NCI-H774 (cell line): ENCODE measurements at regions not wholly inside any gene's neighbourhood (a gene's known extent, or its start where the extent isn't known, plus 50 kb on each side); places are given as distances from the start of the nearest gene placed in this dataset.
"Not testable (repeated sequence)": the region's sequence is repeated elsewhere in the genome, so short reads cannot be mapped to it uniquely, and the experiment has no call there.

Experiments used
- DNase-seq: peaks from one replicate; lab custom pipeline; 2025; lab: John Stamatoyannopoulos, UW

- DNase-seq = no peak
Observed at GRCh38 chr18:67135981-67136380, 380.5 kb downstream of the DSEL start.

GRCh38 chr18:67134911-67135310 is 381.6 kb downstream of the DSEL start:
- DNase-seq = no peak

GRCh38 chr18:67133669-67134068 is 382.9 kb downstream of the DSEL start:
- peak; percentile 98 for DNase-seq

GRCh38 chr18:67132919-67133318 is 383.6 kb downstream of the DSEL start:
- peak; percentile 85 for DNase-seq

GRCh38 chr18:67131498-67131897 is 385.0 kb downstream of the DSEL start:
- no peak for DNase-seq

- DNase-seq = not testable (repeated sequence)
Observed at GRCh38 chr18:67126751-67127150, 389.8 kb downstream of the DSEL start.

GRCh38 chr18:67123901-67124300 is 392.6 kb downstream of the DSEL start:
- DNase-seq = no peak

GRCh38 chr18:67117804-67118203 is 398.7 kb downstream of the DSEL start:
- DNase-seq = no peak

- DNase-seq = no peak
Observed at GRCh38 chr18:67109535-67109934, 407.0 kb downstream of the DSEL start.

- DNase-seq = no peak
Observed at GRCh38 chr18:67108894-67109293, 407.6 kb downstream of the DSEL start.

GRCh38 chr18:67104700-67105284 is 411.7 kb downstream of the DSEL start:
- DNase-seq = no peak

- DNase-seq = no peak
Observed at GRCh38 chr18:67094123-67094522, 422.4 kb downstream of the DSEL start.

- DNase-seq = no peak
Observed at GRCh38 chr18:67092141-67092540, 424.4 kb downstream of the DSEL start.

- DNase-seq = no peak
Observed at GRCh38 chr18:67081482-67082211, 434.9 kb downstream of the DSEL start.

GRCh38 chr18:67080601-67081000 is 435.9 kb downstream of the DSEL start:
- no peak for DNase-seq

GRCh38 chr18:67074309-67074708 is 442.2 kb downstream of the DSEL start:
- no peak for DNase-seq

- DNase-seq = no peak
Observed at GRCh38 chr18:67072791-67073190, 443.7 kb downstream of the DSEL start.

- no peak for DNase-seq
Observed at GRCh38 chr18:67068608-67069007, 447.9 kb downstream of the DSEL start.

GRCh38 chr18:67047334-67047733 is 443.4 kb upstream of the CDH19 start:
- DNase-seq = no peak

- no peak for DNase-seq
Observed at GRCh38 chr18:67043276-67043675, 439.4 kb upstream of the CDH19 start.

GRCh38 chr18:67041334-67041733 is 437.4 kb upstream of the CDH19 start:
- no peak for DNase-seq

GRCh38 chr18:67035026-67035425 is 431.1 kb upstream of the CDH19 start:
- DNase-seq = no peak

GRCh38 chr18:67023059-67023458 is 419.2 kb upstream of the CDH19 start:
- DNase-seq = no peak

GRCh38 chr18:67010919-67011318 is 407.0 kb upstream of the CDH19 start:
- no peak for DNase-seq
